GM12878 (cell line): ENCODE measurements at regions not wholly inside any gene's neighbourhood (a gene's known extent, or its start where the extent isn't known, plus 50 kb on each side); places are given as distances from the start of the nearest gene placed in this dataset.

ENCODE experiments used
- ATAC-seq: fragments of 200-7000 bp; cut with Tn5 transposase; 3 replicates; pipeline ENCODE4 v1.9.1; 2020; ENCODE audit warnings: mild to moderate bottlenecking, moderate library complexity
- BruUV-seq: library from RNA; stranded (reverse); fragments of 400-500 nt; replicated peaks from 2 replicates; lab custom pipeline; 2021; lab: Mats Ljungman, UMichigan
- CTCF ChIA-PET: fragments of 300-600 bp; sonication (Branson Sonifier 250); formaldehyde crosslinking; extraction: SDS; loops from one replicate; lab custom pipeline; 2021; ENCODE audit warnings: inconsistent platforms; lab: Yijun Ruan, JAX
- POLR2A ChIA-PET: fragments of 350-600 bp; formaldehyde crosslinking; extraction: SDS; loops from one replicate; lab custom pipeline; 2021; ENCODE audit warnings: inconsistent platforms; lab: Charles Lee
- RAD21 ChIA-PET: fragments of 300-600 bp; sonication (Branson Sonifier 250); formaldehyde crosslinking; loops from one replicate; lab custom pipeline; 2023; ENCODE audit warnings: antibody characterized with exemption; ENCODE audit not compliant: unreplicated experiment; lab: Charles Lee
- SMC1A ChIA-PET: fragments of 300-600 bp; sonication (Branson Sonifier 250); formaldehyde crosslinking; loops from one replicate; lab custom pipeline; 2023; ENCODE audit not compliant: unreplicated experiment, uncharacterized antibody; lab: Charles Lee
- DNase-seq: peaks from one replicate; pipeline ENCODE4 v3.0.0-alpha.2; 2011; ENCODE audit warnings: low read depth, low spot score
- FAIRE-seq: peaks from 3 replicates; lab custom pipeline; 2011; peaks lifted over from hg19 to GRCh38; lab: Jason Lieb, UNC
- H2AFZ ChIP-seq: 2 replicates; pipeline ENCODE4 v1.6.0; 2011; ENCODE audit warnings: low read depth, low read length, control low read depth; ENCODE audit not compliant: control insufficient read depth
- H3K27ac ChIP-seq: 2 replicates; pipeline ENCODE4 v1.5.1; 2011; ENCODE audit warnings: control low read depth; ENCODE audit not compliant: control insufficient read depth, insufficient read depth
- H3K27me3 ChIP-seq, 2 experiments: replicated peaks in 1 of 2; 2 replicates each; pipeline versions ENCODE4 v1.6.0 to v1.6.1; 2011; ENCODE audit warnings: low read length in 1 of 2; ENCODE audit not compliant: control insufficient read depth in 2 of 2, insufficient read depth in 2 of 2
- H3K36me3 ChIP-seq, 2 experiments: 2 replicates each; pipeline ENCODE4 v1.5.1; 2011; ENCODE audit warnings: low read length in 1 of 2; ENCODE audit not compliant: control insufficient read depth in 2 of 2, insufficient read depth in 2 of 2
- H3K4me1 ChIP-seq: 2 replicates; pipeline ENCODE4 v1.6.1; 2011; ENCODE audit warnings: mild to moderate bottlenecking, low read length, moderate library complexity, mixed read lengths; ENCODE audit not compliant: control insufficient read depth, insufficient read depth
- H3K4me2 ChIP-seq: 2 replicates; pipeline ENCODE4 v1.6.0; 2011; ENCODE audit warnings: control low read depth; ENCODE audit not compliant: control insufficient read depth, insufficient read depth
- H3K4me3 ChIP-seq: fragments of 200-600 bp; sonication (generic); 2 replicates; pipeline ENCODE4 v1.5.1; 2016
- H3K79me2 ChIP-seq: 2 replicates; pipeline ENCODE4 v1.6.0; 2011; ENCODE audit warnings: low read length; ENCODE audit not compliant: control insufficient read depth, insufficient read depth
- H3K9ac ChIP-seq: 2 replicates; pipeline ENCODE4 v1.8.0; 2011; ENCODE audit warnings: low read length, control low read depth, mixed read lengths; ENCODE audit not compliant: control insufficient read depth, insufficient read depth
- H3K9me3 ChIP-seq: replicated peaks from 3 replicates; pipeline ENCODE4 v1.5.1; 2011; ENCODE audit warnings: mild to moderate bottlenecking, low read length; ENCODE audit not compliant: control insufficient read depth, insufficient read depth
- H4K20me1 ChIP-seq: 2 replicates; pipeline ENCODE4 v1.6.0; 2011; ENCODE audit not compliant: control insufficient read depth, insufficient read depth
- BCL11A ChIP-seq: IDR thresholded peaks from 2 replicates; pipeline ENCODE4 v1.6.1; 2011; ENCODE audit warnings: low read depth, low read length
- CBFB ChIP-seq: IDR thresholded peaks from 2 replicates; pipeline ENCODE4 v1.6.1; 2016; ENCODE audit warnings: antibody characterized with exemption, low read depth
- HDAC2 ChIP-seq: fragments of 200-600 bp; sonication (generic); IDR thresholded peaks from 2 replicates; pipeline ENCODE4 v1.6.1; 2017
- IKZF1 ChIP-seq: fragments of 450-650 bp; conservative IDR thresholded peaks from 2 replicates; pipeline ENCODE4 v1.6.1; 2017; ENCODE audit warnings: antibody characterized with exemption, mild to moderate bottlenecking
- IRF4 ChIP-seq: IDR thresholded peaks from 2 replicates; pipeline ENCODE4 v1.6.1; 2011; ENCODE audit warnings: low read depth, low read length
- MTA3 ChIP-seq: IDR thresholded peaks from 2 replicates; pipeline ENCODE4 v1.6.1; 2012; ENCODE audit warnings: low read length, inconsistent platforms, borderline replicate concordance
- MXI1 ChIP-seq: fragments of 150-350 bp; IDR thresholded peaks from 2 replicates; pipeline ENCODE4 v1.6.1; 2011; ENCODE audit warnings: low read depth, mild to moderate bottlenecking, inconsistent platforms, low read length, improper control_type of control experiment
- MYB ChIP-seq: fragments of 150-350 bp; IDR thresholded peaks from 2 replicates; pipeline ENCODE4 v1.6.1; 2014; ENCODE audit warnings: mild to moderate bottlenecking, low read depth, low read length, borderline replicate concordance
- NFIC ChIP-seq: IDR thresholded peaks from 2 replicates; pipeline ENCODE4 v1.6.1; 2012; ENCODE audit warnings: low read depth, mild to moderate bottlenecking, inconsistent platforms, low read length, moderate library complexity
- NFYA ChIP-seq: IDR thresholded peaks from 2 replicates; pipeline ENCODE4 v1.6.1; 2011; ENCODE audit warnings: low read depth, mild to moderate bottlenecking, low read length, improper control_type of control experiment, borderline replicate concordance
- NKRF ChIP-seq: fragments of 450-650 bp; conservative IDR thresholded peaks from 2 replicates; pipeline ENCODE4 v1.6.1; 2017; ENCODE audit warnings: mild to moderate bottlenecking, moderate library complexity
- NR2C2 ChIP-seq: IDR thresholded peaks from 2 replicates; pipeline ENCODE4 v1.6.1; 2011; ENCODE audit warnings: borderline replicate concordance, low read depth; ENCODE audit not compliant: control insufficient read depth, insufficient read length
- SMAD5 ChIP-seq: IDR thresholded peaks from 2 replicates; pipeline ENCODE4 v1.6.1; 2016; ENCODE audit warnings: antibody characterized with exemption, low read depth
- SUZ12 ChIP-seq: fragments of 200-600 bp; sonication (generic); IDR thresholded peaks from one replicate; pipeline ENCODE4 v1.6.1; 2018; ENCODE audit warnings: antibody characterized with exemption, mild to moderate bottlenecking; ENCODE audit not compliant: unreplicated experiment
- TAF1 ChIP-seq: IDR thresholded peaks from 2 replicates; pipeline ENCODE4 v1.6.1; 2011; ENCODE audit warnings: mild to moderate bottlenecking, low read depth, low read length, borderline replicate concordance
- TBL1XR1 ChIP-seq: IDR thresholded peaks from 2 replicates; pipeline ENCODE4 v1.6.1; 2012; ENCODE audit warnings: low read depth, low read length, improper control_type of control experiment
- USF1 ChIP-seq: IDR thresholded peaks from 2 replicates; pipeline ENCODE4 v1.6.1; 2011; ENCODE audit warnings: borderline replicate concordance, low read depth, mild to moderate bottlenecking, moderate library complexity, mixed read lengths, low read length; ENCODE audit not compliant: insufficient read depth; ENCODE audit errors: extremely low read length
- YBX1 ChIP-seq: fragments of 450-650 bp; IDR thresholded peaks from 2 replicates; pipeline ENCODE4 v1.6.1; 2016; ENCODE audit warnings: antibody characterized with exemption
- YY1 ChIP-seq: IDR thresholded peaks from 2 replicates; pipeline ENCODE4 v1.6.1; 2011; ENCODE audit warnings: low read depth, mild to moderate bottlenecking, low read length
- WGBS: methylation state at CpG from one replicate; pipeline ENCODE4 v1.1.6; 2016; ENCODE audit warnings: low lambda C conversion rate; ENCODE audit not compliant: insufficient replicate concordance, insufficient coverage; ENCODE audit errors: missing lambda C conversion rate; 5-methylcytosine and 5-hydroxymethylcytosine counted together
- in situ Hi-C: fragments of 300-500 bp; cut with MboI; formaldehyde crosslinking; loops from 9 replicates; pipeline ENCODE4 v1.14.3; 2018; ENCODE audit warnings: mixed read lengths
- intact Hi-C: fragments of 100-400 bp; cut with micrococcal nuclease; formaldehyde crosslinking; loops from one replicate; pipeline ENCODE4 v1.14.2; 2022; ENCODE audit not compliant: unreplicated experiment
- TF ChIP-seq, protein P1 (sequence below): fragments of 450-650 bp; IDR thresholded peaks from 2 replicates; pipeline ENCODE4 v1.6.1; 2017; ENCODE audit warnings: mild to moderate bottlenecking, moderate library complexity

DNA sequence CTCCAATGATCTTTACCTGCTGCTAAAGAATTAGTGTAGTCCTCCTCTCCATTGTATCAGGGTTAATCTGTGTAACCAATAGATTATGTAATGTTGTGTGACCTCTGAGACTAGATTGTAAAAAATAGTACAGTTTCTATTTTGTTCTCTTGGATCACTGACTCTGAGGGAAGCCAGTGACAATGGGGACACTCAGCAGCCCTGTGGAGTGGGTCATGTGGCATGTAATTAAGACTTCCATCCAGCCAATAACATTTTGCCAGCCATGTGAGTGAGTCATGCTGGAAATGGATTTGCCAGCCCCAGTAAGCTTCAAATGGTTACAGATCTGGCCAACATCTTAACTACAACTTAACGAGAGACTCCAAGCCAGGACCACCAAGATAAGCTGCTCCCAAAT, 332.3 kb downstream of the PTTG2 start (continued):
- TF ChIP-seq NKRF, result no peak
- no peak for TF ChIP-seq USF1
- TF ChIP-seq CBFB, result no peak

GRCh38 chr4:38294238-38294637, 334.0 kb downstream of the PTTG2 start:
- Histone ChIP-seq H3K9me3 (peaks cover 15% of the 10 kb centered on the region), H3K4me2 (no peak overlapping the region), H4K20me1 (no peaks in the 10 kb centered on the region), H3K36me3 (no peaks in the 10 kb centered on the region), H3K79me2 (no peaks in the 10 kb centered on the region), H3K27me3 (no peaks in the 10 kb centered on the region), H3K4me3 (no peak overlapping the region), H3K4me1 (no peaks in the 10 kb centered on the region), H3K27ac (no peak overlapping the region), H2AFZ (no peak overlapping the region), H3K9ac (no peak overlapping the region)
- SMC1A ChIA-PET, result no interaction called here
- intact Hi-C loops (no loop called here), in situ Hi-C loops (no loop called here)
- ATAC-seq, result no peak
- no TSS peak for BruUV-seq
- CTCF ChIA-PET, result no interaction called here
- FAIRE-seq, result no peak
- DNase-seq, result no peak
- RAD21 ChIA-PET, result no interaction called here
- POLR2A ChIA-PET, result no interaction called here
- 0% methylated on average over 1 of the region's 1 CpG for WGBS
- no peak for TF ChIP-seq TBL1XR1
- TF ChIP-seq TAF1, result no peak
- no peak for TF ChIP-seq YBX1
- TF ChIP-seq NFIC, result no peak
- TF ChIP-seq MTA3, result no peak
- no peak for TF ChIP-seq MYB
- TF ChIP-seq IRF4, result no peak
- no peak for TF ChIP-seq NR2C2
- no peak for TF ChIP-seq MXI1
- TF ChIP-seq IKZF1, result no peak
- TF ChIP-seq SMAD5, result no peak
- no peak for TF ChIP-seq SUZ12
- no peak for TF ChIP-seq YY1
- TF ChIP-seq BCL11A, result no peak
- TF ChIP-seq NFYA, result no peak
- TF ChIP-seq, protein P1, sequence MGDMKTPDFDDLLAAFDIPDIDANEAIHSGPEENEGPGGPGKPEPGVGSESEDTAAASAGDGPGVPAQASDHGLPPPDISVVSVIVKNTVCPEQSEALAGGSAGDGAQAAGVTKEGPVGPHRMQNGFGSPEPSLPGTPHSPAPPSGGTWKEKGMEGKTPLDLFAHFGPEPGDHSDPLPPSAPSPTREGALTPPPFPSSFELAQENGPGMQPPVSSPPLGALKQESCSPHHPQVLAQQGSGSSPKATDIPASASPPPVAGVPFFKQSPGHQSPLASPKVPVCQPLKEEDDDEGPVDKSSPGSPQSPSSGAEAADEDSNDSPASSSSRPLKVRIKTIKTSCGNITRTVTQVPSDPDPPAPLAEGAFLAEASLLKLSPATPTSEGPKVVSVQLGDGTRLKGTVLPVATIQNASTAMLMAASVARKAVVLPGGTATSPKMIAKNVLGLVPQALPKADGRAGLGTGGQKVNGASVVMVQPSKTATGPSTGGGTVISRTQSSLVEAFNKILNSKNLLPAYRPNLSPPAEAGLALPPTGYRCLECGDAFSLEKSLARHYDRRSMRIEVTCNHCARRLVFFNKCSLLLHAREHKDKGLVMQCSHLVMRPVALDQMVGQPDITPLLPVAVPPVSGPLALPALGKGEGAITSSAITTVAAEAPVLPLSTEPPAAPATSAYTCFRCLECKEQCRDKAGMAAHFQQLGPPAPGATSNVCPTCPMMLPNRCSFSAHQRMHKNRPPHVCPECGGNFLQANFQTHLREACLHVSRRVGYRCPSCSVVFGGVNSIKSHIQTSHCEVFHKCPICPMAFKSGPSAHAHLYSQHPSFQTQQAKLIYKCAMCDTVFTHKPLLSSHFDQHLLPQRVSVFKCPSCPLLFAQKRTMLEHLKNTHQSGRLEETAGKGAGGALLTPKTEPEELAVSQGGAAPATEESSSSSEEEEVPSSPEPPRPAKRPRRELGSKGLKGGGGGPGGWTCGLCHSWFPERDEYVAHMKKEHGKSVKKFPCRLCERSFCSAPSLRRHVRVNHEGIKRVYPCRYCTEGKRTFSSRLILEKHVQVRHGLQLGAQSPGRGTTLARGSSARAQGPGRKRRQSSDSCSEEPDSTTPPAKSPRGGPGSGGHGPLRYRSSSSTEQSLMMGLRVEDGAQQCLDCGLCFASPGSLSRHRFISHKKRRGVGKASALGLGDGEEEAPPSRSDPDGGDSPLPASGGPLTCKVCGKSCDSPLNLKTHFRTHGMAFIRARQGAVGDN, result no peak
- TF ChIP-seq HDAC2, result no peak
